ENCODE measurements at regions not wholly inside any gene's neighbourhood (a gene's known extent, or its start where the extent isn't known, plus 50 kb on each side); places are given as distances from the start of the nearest gene placed in this dataset.

- H3K4me1 Mint-ChIP-seq (ENCODE audit: low read depth), result peaks cover 15% of the 10 kb centered on the region
- TF ChIP-seq CTCF (IDR thresholded peaks at IDR 0.05), result no peak
- no peaks in the 10 kb centered on the region for H3K27me3 Mint-ChIP-seq (ENCODE audit: low read depth)
- no peak for DNase-seq (ENCODE audit: low spot score)
- no peak overlapping the region for H3K27ac Mint-ChIP-seq (ENCODE audit: unreplicated experiment)
- H3K4me3 Mint-ChIP-seq (ENCODE audit: unreplicated experiment), result no peak overlapping the region
- H3K9me3 Mint-ChIP-seq (ENCODE audit: low read depth), result peaks cover 2% of the 10 kb centered on the region
- H3K36me3 Mint-ChIP-seq (ENCODE audit: low read depth), result no peaks in the 10 kb centered on the region
Observed at GRCh38 chr6:78340755-78341154, 526.6 kb upstream of the IRAK1BP1 start.

GRCh38 chr6:78345882-78346281, 521.5 kb upstream of the IRAK1BP1 start:
- Mint-ChIP-seq H3K27me3 (ENCODE audit: low read depth) (no peaks in the 10 kb centered on the region), H3K27ac (ENCODE audit: unreplicated experiment) (no peak overlapping the region), H3K4me1 (ENCODE audit: low read depth) (peaks cover 15% of the 10 kb centered on the region), H3K9me3 (ENCODE audit: low read depth) (peaks cover 2% of the 10 kb centered on the region), H3K36me3 (ENCODE audit: low read depth) (no peaks in the 10 kb centered on the region), H3K4me3 (ENCODE audit: unreplicated experiment) (no peak overlapping the region)
- TF ChIP-seq CTCF (IDR thresholded peaks at IDR 0.05), result no peak
- no peak for DNase-seq (ENCODE audit: low spot score)

- no peak for DNase-seq (ENCODE audit: low spot score)
- no peak overlapping the region for H3K4me3 Mint-ChIP-seq (ENCODE audit: unreplicated experiment)
- no peaks in the 10 kb centered on the region for H3K27me3 Mint-ChIP-seq (ENCODE audit: low read depth)
- TF ChIP-seq CTCF (IDR thresholded peaks at IDR 0.05), result no peak
- H3K27ac Mint-ChIP-seq (ENCODE audit: unreplicated experiment), result no peak overlapping the region
- peaks cover 2% of the 10 kb centered on the region for H3K9me3 Mint-ChIP-seq (ENCODE audit: low read depth)
- peaks cover 15% of the 10 kb centered on the region for H3K4me1 Mint-ChIP-seq (ENCODE audit: low read depth)
- H3K36me3 Mint-ChIP-seq (ENCODE audit: low read depth), result no peaks in the 10 kb centered on the region
Observed at GRCh38 chr6:78347191-78347916, 520.0 kb upstream of the IRAK1BP1 start.

GRCh38 chr6:78353040-78353439, 514.3 kb upstream of the IRAK1BP1 start:
- Mint-ChIP-seq H3K27ac (ENCODE audit: unreplicated experiment) (no peak overlapping the region), H3K4me1 (ENCODE audit: low read depth) (no peaks in the 10 kb centered on the region), H3K27me3 (ENCODE audit: low read depth) (no peaks in the 10 kb centered on the region), H3K9me3 (ENCODE audit: low read depth) (peaks cover under 1% of the 10 kb centered on the region), H3K36me3 (ENCODE audit: low read depth) (no peaks in the 10 kb centered on the region), H3K4me3 (ENCODE audit: unreplicated experiment) (no peak overlapping the region)
- DNase-seq (ENCODE audit: low spot score), result no peak
- no peak for TF ChIP-seq CTCF (IDR thresholded peaks at IDR 0.05)

- Mint-ChIP-seq H3K27me3 (ENCODE audit: low read depth) (no peaks in the 10 kb centered on the region), H3K9me3 (ENCODE audit: low read depth) (peaks cover 3% of the 10 kb centered on the region), H3K36me3 (ENCODE audit: low read depth) (no peaks in the 10 kb centered on the region), H3K27ac (ENCODE audit: unreplicated experiment) (no peak overlapping the region), H3K4me1 (ENCODE audit: low read depth) (no peaks in the 10 kb centered on the region), H3K4me3 (ENCODE audit: unreplicated experiment) (no peak overlapping the region)
- DNase-seq (ENCODE audit: low spot score), result no peak
- no peak for TF ChIP-seq CTCF (IDR thresholded peaks at IDR 0.05)
Observed at GRCh38 chr6:78363688-78364087, 503.7 kb upstream of the IRAK1BP1 start.

Measured in chondrocyte (in vitro differentiated cells).